ENCODE measurements at regions not wholly inside any gene's neighbourhood (a gene's known extent, or its start where the extent isn't known, plus 50 kb on each side); places are given as distances from the start of the nearest gene placed in this dataset.
"Not testable (repeated sequence)": the region's sequence is repeated elsewhere in the genome, so short reads cannot be mapped to it uniquely, and the experiment has no call there.

GRCh38 chr10:57551774-57552173 is 715.9 kb downstream of the IPMK start:
- not testable (repeated sequence) for ATAC-seq; H3K27ac Mint-ChIP-seq; DNase-seq (ENCODE audit: low spot score in 2 of 2); H3K36me3 Mint-ChIP-seq
- peaks cover 13 to 14% of the 10 kb centered on the region in 2 donors for H3K9me3 Mint-ChIP-seq

- no peak for DNase-seq (ENCODE audit: low spot score in 2 of 2)
- Mint-ChIP-seq H3K36me3 (no peaks in the 10 kb centered on the region), H3K27ac (no peak overlapping the region), H3K9me3 (peaks cover 0 to 2% of the 10 kb centered on the region in 2 donors)
- no peak for ATAC-seq
These were observed 732.4 kb downstream of the IPMK start for GRCh38 chr10:57535306-57535705.

- H3K9me3 Mint-ChIP-seq, result peaks cover 9 to 25% of the 10 kb centered on the region in 2 donors
- no peak for DNase-seq (ENCODE audit: low spot score in 2 of 2)
- no peaks in the 10 kb centered on the region for H3K36me3 Mint-ChIP-seq
- no peak for ATAC-seq
- no peak overlapping the region for H3K27ac Mint-ChIP-seq
These were observed 754.1 kb downstream of the IPMK start for GRCh38 chr10:57513637-57514036.

- H3K36me3 Mint-ChIP-seq, result no peaks in the 10 kb centered on the region
- no peak for ATAC-seq
- H3K27ac Mint-ChIP-seq, result no peak overlapping the region
- H3K9me3 Mint-ChIP-seq, result peaks cover 9 to 15% of the 10 kb centered on the region in 2 donors
- no peak for DNase-seq (ENCODE audit: low spot score in 2 of 2)
These were observed 759.9 kb downstream of the IPMK start for GRCh38 chr10:57507788-57508187.

DNA sequence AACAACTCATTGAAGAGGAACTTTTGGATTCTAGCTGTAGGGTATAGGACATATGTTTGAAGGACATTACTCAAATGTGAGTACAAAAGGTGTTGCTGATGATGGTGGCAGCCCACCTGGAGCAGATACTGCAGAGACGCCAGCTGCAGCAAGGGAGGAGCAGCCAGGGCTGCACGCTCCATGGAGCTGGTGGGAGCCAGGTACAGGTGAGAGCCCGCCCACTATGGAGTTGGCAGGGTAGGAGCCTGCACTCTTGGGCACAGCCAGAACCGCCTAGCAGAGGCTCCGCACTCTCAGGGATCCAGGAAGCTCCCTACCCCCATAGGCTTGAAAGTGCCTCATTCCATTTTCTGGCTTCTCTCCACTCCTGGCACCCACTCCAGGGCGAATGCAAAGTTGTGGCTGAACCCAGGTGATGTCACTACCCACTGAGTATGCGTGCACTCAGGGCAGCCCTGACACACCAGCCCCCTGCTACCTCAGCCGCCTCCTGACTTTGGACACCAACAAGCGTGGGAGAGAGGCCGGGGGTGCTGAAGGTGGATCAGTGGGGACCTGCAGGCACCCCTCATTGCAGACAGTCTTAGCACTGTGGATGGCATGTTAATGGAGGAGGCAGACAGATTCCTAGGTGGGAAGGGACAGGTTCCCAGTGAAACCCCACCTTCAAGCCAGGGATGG is 761.1 kb downstream of the IPMK start:
- no peaks in the 10 kb centered on the region for H3K36me3 Mint-ChIP-seq
- peaks cover 6 to 11% of the 10 kb centered on the region in 2 donors for H3K9me3 Mint-ChIP-seq
- DNase-seq (ENCODE audit: low spot score in 2 of 2) (no peak), ATAC-seq (no peak)
- H3K27ac Mint-ChIP-seq, result no peak overlapping the region

GRCh38 chr10:57494486-57494885 is 773.2 kb downstream of the IPMK start:
- Mint-ChIP-seq H3K9me3 (peaks cover 10% of the 10 kb centered on the region in 2 donors), H3K27ac (no peak overlapping the region), H3K36me3 (no peaks in the 10 kb centered on the region)
- DNase-seq (ENCODE audit: low spot score in 2 of 2) (no peak), ATAC-seq (no peak)

- DNase-seq (ENCODE audit: low spot score in 2 of 2), result no peak
- Mint-ChIP-seq H3K27ac (no peak overlapping the region), H3K9me3 (peaks cover 4 to 7% of the 10 kb centered on the region in 2 donors), H3K36me3 (no peaks in the 10 kb centered on the region)
- no peak for ATAC-seq
These were observed 785.4 kb downstream of the IPMK start for GRCh38 chr10:57482259-57482658.

DNA sequence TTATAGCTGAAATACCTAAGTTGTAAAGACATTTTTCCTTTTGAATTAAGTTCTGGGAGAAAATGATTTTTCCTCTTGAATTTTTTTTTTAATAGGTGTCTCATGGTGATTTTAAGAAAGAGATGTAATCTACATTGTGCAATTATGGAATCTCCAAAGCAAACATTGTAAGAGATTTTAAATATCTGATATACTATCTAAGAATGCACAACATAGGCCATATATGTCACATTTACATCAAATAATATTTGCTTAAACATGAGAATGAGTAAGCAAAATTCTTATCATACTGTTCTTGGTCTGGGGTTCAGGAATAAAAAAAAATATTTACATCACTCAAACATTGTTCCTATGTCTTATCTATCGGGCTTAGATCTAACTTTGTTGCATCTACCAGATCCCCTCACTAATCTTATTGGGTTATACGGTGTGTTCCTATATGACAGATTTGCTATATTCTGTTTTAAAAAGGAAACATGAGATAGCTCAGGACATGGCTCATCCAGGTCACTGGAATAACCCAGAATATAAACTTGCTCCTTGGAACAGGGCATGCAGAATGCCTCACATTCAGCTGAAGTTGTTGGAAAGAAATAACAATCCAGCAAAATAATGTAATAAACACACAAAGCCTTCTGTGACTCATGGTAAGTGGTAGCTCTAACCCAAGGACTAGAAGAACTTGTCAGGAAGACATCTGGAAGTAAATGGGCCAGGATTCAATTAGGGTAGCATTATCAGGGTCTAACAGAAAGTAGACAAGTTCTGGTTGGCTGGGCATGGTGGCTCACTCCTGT is 794.7 kb downstream of the IPMK start:
- DNase-seq (ENCODE audit: low spot score in 2 of 2) (no peak), ATAC-seq (no peak)
- H3K36me3 Mint-ChIP-seq, result no peaks in the 10 kb centered on the region
- H3K27ac Mint-ChIP-seq, result no peak overlapping the region
- peaks cover 4 to 6% of the 10 kb centered on the region in 2 donors for H3K9me3 Mint-ChIP-seq

- no peak for ATAC-seq
- Mint-ChIP-seq H3K27ac (no peak overlapping the region), H3K36me3 (no peaks in the 10 kb centered on the region), H3K9me3 (peaks cover 0 to 7% of the 10 kb centered on the region in 2 donors)
- DNase-seq (ENCODE audit: low spot score in 2 of 2), result no peak
These were observed 798.7 kb downstream of the IPMK start for GRCh38 chr10:57468894-57469432.

- Mint-ChIP-seq H3K27ac (no peak overlapping the region), H3K9me3 (peaks cover 0 to 7% of the 10 kb centered on the region in 2 donors), H3K36me3 (no peaks in the 10 kb centered on the region)
- ATAC-seq, result no peak
- DNase-seq (ENCODE audit: low spot score in 2 of 2), result no peak
These were observed 802.5 kb downstream of the IPMK start for GRCh38 chr10:57465155-57465554.

DNA sequence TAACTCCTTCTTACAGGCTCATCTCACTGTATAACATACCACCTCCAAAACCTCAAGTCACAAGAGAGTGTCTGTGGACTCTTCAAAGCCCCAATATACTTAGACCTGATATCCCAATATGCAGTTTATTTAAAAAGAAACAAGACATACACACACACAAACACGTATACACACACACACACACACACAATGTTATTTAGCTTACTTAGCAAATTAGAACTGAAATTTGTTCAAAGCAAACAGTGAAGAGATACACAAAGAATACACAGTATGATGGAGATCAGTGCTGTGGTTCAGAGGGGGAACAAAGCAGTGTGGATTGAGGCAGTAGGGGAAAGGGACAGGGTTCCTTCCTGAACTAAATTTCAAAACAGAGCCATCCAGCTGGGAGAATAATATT is 807.2 kb downstream of the IPMK start:
- Mint-ChIP-seq H3K9me3 (peaks cover 6 to 12% of the 10 kb centered on the region in 2 donors), H3K27ac (no peak overlapping the region), H3K36me3 (no peaks in the 10 kb centered on the region)
- no peak for DNase-seq (ENCODE audit: low spot score in 2 of 2)
- ATAC-seq, result no peak

DNA sequence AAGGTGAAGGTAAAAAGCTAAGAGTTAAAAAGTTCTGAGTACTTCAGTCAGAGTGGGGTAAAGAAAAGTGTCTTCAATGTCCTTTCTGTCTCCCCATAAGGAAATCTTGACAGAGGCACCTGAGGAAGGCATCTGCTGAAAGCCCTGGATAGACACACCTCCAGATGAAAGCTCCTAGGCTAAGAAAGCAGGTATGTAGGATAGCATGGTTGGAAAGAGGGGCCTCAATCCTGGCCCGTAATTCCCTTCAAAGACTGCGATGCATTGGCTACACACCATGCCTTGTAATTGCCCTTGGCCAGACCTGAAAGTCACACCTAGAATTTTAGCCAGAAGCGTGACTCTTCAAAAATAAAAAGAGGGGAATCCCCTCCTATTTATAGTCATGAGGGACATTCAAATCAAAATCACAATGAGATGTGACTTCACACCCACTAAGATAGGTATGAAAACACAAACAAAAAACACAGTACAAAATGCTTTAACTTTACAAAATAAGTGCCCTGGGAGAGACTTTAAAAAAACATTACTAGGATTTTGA is 809.7 kb downstream of the IPMK start:
- ATAC-seq, result no peak
- H3K9me3 Mint-ChIP-seq, result peaks cover 6 to 12% of the 10 kb centered on the region in 2 donors
- no peak for DNase-seq (ENCODE audit: low spot score in 2 of 2)
- no peak overlapping the region for H3K27ac Mint-ChIP-seq
- H3K36me3 Mint-ChIP-seq, result no peaks in the 10 kb centered on the region

GRCh38 chr10:57430376-57430775 is 837.3 kb downstream of the IPMK start:
- DNase-seq (ENCODE audit: low spot score in 2 of 2) (no peak), ATAC-seq (no peak)
- Mint-ChIP-seq H3K36me3 (no peaks in the 10 kb centered on the region), H3K27ac (no peak overlapping the region), H3K9me3 (peaks cover 0 to 12% of the 10 kb centered on the region in 2 donors)

- H3K36me3 Mint-ChIP-seq, result no peaks in the 10 kb centered on the region
- DNase-seq (ENCODE audit: low spot score in 2 of 2) (no peak), ATAC-seq (no peak)
- peaks cover 0 to 4% of the 10 kb centered on the region in 2 donors for H3K9me3 Mint-ChIP-seq
- H3K27ac Mint-ChIP-seq, result no peak overlapping the region
These were observed 846.8 kb downstream of the IPMK start for GRCh38 chr10:57420881-57421280.

DNA sequence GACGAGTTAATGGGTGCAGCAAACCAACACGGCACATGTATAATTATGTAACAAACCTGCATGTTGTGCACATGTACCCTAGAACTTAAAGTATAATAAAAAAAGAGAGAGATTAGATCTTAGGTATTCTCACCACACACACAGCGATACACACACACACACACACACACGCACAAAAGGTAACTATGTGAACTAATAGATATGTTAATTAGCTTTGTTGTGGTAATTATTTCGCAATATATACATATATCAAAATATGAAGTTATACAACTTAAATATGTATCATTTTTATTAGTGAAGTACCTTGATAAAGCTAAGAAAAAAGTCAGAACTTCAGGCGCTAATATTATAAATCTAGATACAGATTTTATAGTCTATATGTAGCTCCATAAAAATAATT is 849.2 kb downstream of the IPMK start:
- H3K27ac Mint-ChIP-seq, result no peak overlapping the region
- ATAC-seq, result no peak
- H3K36me3 Mint-ChIP-seq, result peaks cover 0 to 5% of the 10 kb centered on the region in 2 donors
- H3K9me3 Mint-ChIP-seq, result peaks cover 6 to 10% of the 10 kb centered on the region in 2 donors
- DNase-seq (ENCODE audit: low spot score in 2 of 2), result no peak

DNA sequence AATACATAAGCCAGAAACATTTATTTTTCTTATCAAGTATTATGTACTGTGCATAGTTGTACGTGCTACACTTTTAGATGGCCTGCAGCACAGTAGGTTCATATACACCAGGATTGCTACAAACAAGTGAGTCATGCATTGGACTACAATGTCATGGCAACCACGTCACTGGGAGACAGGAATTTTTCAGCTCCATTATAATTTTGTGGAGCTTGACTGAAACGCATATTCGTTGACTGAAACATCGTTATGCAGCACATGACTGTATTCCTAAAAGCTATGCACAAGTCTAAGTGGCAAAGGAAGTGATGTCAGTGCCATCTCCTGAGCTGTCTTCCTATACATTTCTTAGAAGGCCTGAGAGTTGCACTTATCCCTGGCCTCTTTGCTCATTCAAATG is 871.8 kb downstream of the IPMK start:
- no peak for DNase-seq (ENCODE audit: low spot score in 2 of 2)
- Mint-ChIP-seq H3K36me3 (no peaks in the 10 kb centered on the region), H3K27ac (no peak overlapping the region), H3K9me3 (peaks cover 0 to 12% of the 10 kb centered on the region in 2 donors)
- no peak for ATAC-seq

DNA sequence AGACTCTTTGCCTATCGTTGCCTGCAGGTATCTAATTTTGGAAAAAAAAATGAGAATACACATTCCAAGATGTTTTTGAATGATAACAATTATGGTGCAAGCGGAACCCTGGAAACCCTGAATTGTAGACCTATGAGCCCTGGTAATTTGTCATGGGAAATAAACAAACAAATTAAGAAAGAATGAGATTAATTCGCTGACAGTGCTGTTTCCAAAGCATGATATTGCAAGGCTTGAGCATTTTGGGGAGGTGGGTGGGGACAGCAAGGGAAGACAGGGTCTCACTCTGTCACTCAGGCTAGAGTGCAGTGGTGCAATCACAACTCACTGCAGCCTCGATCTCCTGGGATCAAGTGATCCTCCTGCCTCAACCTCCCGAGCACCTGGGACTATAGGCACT is 900.3 kb downstream of the IPMK start:
- DNase-seq (ENCODE audit: low spot score in 2 of 2) (no peak), ATAC-seq (no peak)
- H3K27ac Mint-ChIP-seq, result no peak overlapping the region
- H3K36me3 Mint-ChIP-seq, result no peaks in the 10 kb centered on the region
- H3K9me3 Mint-ChIP-seq, result peaks cover 0 to 4% of the 10 kb centered on the region in 2 donors
